ENCODE measurements at regions not wholly inside any gene's neighbourhood (a gene's known extent, or its start where the extent isn't known, plus 50 kb on each side); places are given as distances from the start of the nearest gene placed in this dataset.
"Not testable (repeated sequence)": the region's sequence is repeated elsewhere in the genome, so short reads cannot be mapped to it uniquely, and the experiment has no call there.

DNA sequence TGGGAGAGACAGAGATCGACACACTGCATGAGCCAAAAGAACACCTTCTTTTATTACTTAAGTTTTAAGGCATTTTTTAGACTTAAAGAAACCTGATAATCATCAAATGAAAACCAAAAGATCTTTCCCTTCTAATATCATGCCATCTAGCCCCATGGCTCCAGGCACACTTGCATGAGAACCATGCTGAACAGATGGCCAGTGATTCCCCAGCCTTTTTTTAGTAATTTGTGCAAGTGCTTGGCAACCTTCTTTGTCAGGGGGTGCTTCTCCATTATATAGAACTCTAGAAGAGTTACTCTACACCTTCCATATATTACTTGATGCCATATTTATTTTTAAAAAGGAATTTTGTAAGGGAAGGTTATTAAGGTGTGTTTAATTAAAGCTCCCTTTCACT lies 182.2 kb upstream of the TEX13C start:
- H3K9ac ChIP-seq (ENCODE audit: low read depth in 1 of 3, low read length in 3 of 3) = no peak overlapping the region
- no peaks in the 10 kb centered on the region for H3K4me1 ChIP-seq (ENCODE audit: control insufficient read depth in 3 of 3, insufficient read depth in 3 of 3, low read length in 3 of 3)
- no peaks in the 10 kb centered on the region for H3K27me3 ChIP-seq (ENCODE audit: control insufficient read depth in 3 of 3, insufficient read depth in 3 of 3, low read length in 3 of 3)
- H3K27ac ChIP-seq (ENCODE audit: low read depth, low read length) = no peak overlapping the region
- no peaks in the 10 kb centered on the region for H3K9me3 ChIP-seq (ENCODE audit: control insufficient read depth in 3 of 3, low read length in 3 of 3)
- no peak overlapping the region for H3K4me3 ChIP-seq (ENCODE audit: low read length in 3 of 3)
- H3K36me3 ChIP-seq (ENCODE audit: control insufficient read depth in 3 of 3, insufficient read depth in 3 of 3, low read length in 3 of 3) = no peaks in the 10 kb centered on the region

DNA sequence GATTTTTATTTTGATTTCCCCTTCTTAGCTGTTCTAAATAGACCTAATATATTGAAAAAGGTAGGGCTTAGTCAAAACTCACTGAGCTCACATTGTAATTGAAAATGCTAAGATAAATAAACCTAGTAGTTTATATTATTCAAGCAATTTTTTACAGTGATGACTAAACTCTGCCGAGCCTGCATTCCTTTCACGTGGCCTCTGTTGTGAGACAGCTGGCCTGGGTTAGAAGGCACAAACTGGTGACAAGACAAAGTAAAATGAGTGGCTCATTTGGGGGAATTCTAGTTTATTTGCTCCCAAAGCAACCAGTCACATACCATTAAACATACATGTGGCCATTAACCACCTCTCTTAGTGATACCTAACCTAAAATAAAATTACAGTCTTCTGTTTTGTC lies 169.4 kb upstream of the TEX13C start:
- Histone ChIP-seq H3K9ac (ENCODE audit: low read depth in 1 of 3, low read length in 3 of 3) (no peak overlapping the region), H3K27me3 (ENCODE audit: control insufficient read depth in 3 of 3, insufficient read depth in 3 of 3, low read length in 3 of 3) (no peaks in the 10 kb centered on the region), H3K4me1 (ENCODE audit: control insufficient read depth in 3 of 3, insufficient read depth in 3 of 3, low read length in 3 of 3) (no peaks in the 10 kb centered on the region), H3K4me3 (ENCODE audit: low read length in 3 of 3) (no peak overlapping the region), H3K27ac (ENCODE audit: low read depth, low read length) (no peak overlapping the region), H3K36me3 (ENCODE audit: control insufficient read depth in 3 of 3, insufficient read depth in 3 of 3, low read length in 3 of 3) (no peaks in the 10 kb centered on the region), H3K9me3 (ENCODE audit: control insufficient read depth in 3 of 3, low read length in 3 of 3) (no peaks in the 10 kb centered on the region)

DNA sequence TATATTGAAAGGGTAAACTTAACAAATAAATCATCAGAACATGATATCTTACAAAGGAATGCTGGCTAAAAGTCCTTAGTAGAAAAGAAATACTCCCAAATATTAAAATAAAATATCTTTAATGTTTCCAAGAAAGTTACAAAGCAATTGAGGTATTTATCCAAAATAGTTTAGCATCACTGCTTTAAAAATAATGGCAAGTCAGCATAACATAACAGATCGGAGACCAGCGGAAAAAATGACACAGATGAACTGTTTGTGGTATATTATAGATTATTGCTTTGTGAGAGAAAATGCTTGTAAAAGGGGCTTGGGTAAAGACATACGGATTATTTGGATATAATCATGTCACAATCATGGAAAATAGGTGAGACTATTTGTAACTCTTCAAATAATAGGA lies 168.5 kb upstream of the TEX13C start:
- no peaks in the 10 kb centered on the region for H3K4me1 ChIP-seq (ENCODE audit: control insufficient read depth in 3 of 3, insufficient read depth in 3 of 3, low read length in 3 of 3)
- no peak overlapping the region for H3K27ac ChIP-seq (ENCODE audit: low read depth, low read length)
- no peaks in the 10 kb centered on the region for H3K9me3 ChIP-seq (ENCODE audit: control insufficient read depth in 3 of 3, low read length in 3 of 3)
- no peaks in the 10 kb centered on the region for H3K27me3 ChIP-seq (ENCODE audit: control insufficient read depth in 3 of 3, insufficient read depth in 3 of 3, low read length in 3 of 3)
- H3K4me3 ChIP-seq (ENCODE audit: low read length in 3 of 3) = no peak overlapping the region
- H3K36me3 ChIP-seq (ENCODE audit: control insufficient read depth in 3 of 3, insufficient read depth in 3 of 3, low read length in 3 of 3) = no peaks in the 10 kb centered on the region
- no peak overlapping the region for H3K9ac ChIP-seq (ENCODE audit: low read depth in 1 of 3, low read length in 3 of 3)

DNA sequence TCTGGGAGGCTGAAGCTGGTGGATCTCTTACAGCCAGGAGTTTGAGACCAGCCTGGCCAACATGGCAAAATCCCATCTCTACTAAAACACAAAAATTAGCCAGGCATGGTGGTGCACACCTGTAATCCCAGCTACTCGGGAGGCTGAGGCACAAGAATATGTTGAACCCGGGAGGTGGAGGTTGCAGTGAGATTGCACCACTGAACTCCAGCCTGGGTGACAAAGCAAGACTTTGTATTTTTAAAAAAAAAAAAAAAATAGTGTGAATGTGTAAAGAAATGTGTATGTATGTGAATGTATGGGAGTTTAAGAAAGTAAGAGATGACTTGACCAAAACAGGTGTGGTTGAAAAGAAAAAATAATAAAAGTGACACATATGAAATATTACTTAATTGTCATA lies 167.7 kb upstream of the TEX13C start:
- Histone ChIP-seq H3K9me3 (ENCODE audit: control insufficient read depth in 3 of 3, low read length in 3 of 3) (no peaks in the 10 kb centered on the region), H3K27ac (ENCODE audit: low read depth, low read length) (no peak overlapping the region), H3K27me3 (ENCODE audit: control insufficient read depth in 3 of 3, insufficient read depth in 3 of 3, low read length in 3 of 3) (no peaks in the 10 kb centered on the region), H3K36me3 (ENCODE audit: control insufficient read depth in 3 of 3, insufficient read depth in 3 of 3, low read length in 3 of 3) (no peaks in the 10 kb centered on the region), H3K9ac (ENCODE audit: low read depth in 1 of 3, low read length in 3 of 3) (no peak overlapping the region), H3K4me1 (ENCODE audit: control insufficient read depth in 3 of 3, insufficient read depth in 3 of 3, low read length in 3 of 3) (no peaks in the 10 kb centered on the region), H3K4me3 (ENCODE audit: low read length in 3 of 3) (no peak overlapping the region)

DNA sequence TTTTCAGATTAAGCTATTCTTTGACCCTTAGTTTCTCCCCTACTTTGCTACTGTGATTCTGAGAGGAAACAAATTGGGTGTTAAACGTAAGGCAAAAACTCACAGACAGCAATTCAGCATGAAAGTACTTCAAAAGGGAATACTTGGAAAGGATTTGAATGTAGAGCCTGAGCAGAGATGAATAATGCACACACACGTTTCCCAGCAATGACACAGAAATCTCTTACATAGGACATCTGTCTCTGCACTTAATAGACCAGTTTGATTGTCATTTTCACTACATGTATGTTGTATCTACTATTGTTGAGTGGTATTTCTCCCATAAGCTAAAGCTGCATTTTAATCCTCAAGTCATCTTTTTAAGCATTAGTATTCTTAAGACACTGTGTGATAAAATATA lies 166.1 kb upstream of the TEX13C start:
- Histone ChIP-seq H3K4me1 (ENCODE audit: control insufficient read depth in 3 of 3, insufficient read depth in 3 of 3, low read length in 3 of 3) (no peaks in the 10 kb centered on the region), H3K9ac (ENCODE audit: low read depth in 1 of 3, low read length in 3 of 3) (no peak overlapping the region), H3K27me3 (ENCODE audit: control insufficient read depth in 3 of 3, insufficient read depth in 3 of 3, low read length in 3 of 3) (no peaks in the 10 kb centered on the region), H3K9me3 (ENCODE audit: control insufficient read depth in 3 of 3, low read length in 3 of 3) (no peaks in the 10 kb centered on the region), H3K4me3 (ENCODE audit: low read length in 3 of 3) (no peak overlapping the region), H3K36me3 (ENCODE audit: control insufficient read depth in 3 of 3, insufficient read depth in 3 of 3, low read length in 3 of 3) (no peaks in the 10 kb centered on the region), H3K27ac (ENCODE audit: low read depth, low read length) (no peak overlapping the region)

DNA sequence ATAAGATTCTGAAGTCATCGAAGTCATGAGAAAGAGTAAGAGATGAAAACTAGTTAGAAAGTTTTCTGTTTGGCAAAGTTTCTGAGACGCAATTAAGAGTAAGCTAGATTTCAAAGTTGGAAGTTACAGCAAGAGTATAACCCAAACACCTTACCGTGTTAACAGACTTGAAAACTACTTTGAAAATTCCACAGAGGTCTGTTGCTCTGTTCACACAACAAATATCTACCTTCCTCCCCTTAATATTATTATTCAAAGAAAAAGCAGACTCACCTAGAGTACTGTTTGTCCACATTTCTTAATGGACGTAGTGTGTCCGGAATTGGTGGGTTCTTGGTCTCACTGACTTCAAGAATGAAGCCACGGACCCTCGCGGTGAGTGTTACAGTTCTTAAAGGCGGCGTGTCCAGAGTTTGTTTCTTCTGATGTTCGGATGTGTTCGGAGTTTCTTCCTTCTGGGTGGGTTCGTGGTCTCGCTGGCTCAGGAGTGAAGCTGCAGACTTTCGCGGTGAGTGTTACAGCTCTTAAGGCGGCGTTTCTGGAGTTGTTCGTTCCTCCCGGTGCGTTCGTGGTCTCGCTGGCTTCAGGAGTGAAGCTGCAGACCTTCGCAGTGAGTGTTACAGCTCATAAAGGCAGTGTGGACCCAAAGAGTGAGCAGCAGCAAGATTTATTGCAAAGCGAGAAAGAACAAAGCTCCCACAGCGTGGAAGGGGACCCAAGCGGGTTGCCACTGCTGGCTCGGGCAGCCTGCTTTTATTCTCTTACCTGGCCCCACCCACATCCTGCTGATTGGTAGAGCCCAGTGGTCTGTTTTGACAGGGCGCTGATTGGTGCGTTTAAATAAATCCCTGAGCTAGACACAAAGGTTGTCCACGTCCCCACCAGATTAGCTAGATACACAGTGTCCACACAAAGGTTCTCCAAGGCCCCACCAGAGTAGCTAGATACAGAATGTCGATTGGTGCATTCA lies 165.1 kb upstream of the TEX13C start:
- H3K4me3 ChIP-seq (ENCODE audit: low read length in 3 of 3); H3K9ac ChIP-seq (ENCODE audit: low read depth in 1 of 3, low read length in 3 of 3); H3K27ac ChIP-seq (ENCODE audit: low read depth, low read length); H3K36me3 ChIP-seq (ENCODE audit: control insufficient read depth in 3 of 3, insufficient read depth in 3 of 3, low read length in 3 of 3); H3K27me3 ChIP-seq (ENCODE audit: control insufficient read depth in 3 of 3, insufficient read depth in 3 of 3, low read length in 3 of 3); H3K9me3 ChIP-seq (ENCODE audit: control insufficient read depth in 3 of 3, low read length in 3 of 3); H3K4me1 ChIP-seq (ENCODE audit: control insufficient read depth in 3 of 3, insufficient read depth in 3 of 3, low read length in 3 of 3): not testable (repeated sequence)

DNA sequence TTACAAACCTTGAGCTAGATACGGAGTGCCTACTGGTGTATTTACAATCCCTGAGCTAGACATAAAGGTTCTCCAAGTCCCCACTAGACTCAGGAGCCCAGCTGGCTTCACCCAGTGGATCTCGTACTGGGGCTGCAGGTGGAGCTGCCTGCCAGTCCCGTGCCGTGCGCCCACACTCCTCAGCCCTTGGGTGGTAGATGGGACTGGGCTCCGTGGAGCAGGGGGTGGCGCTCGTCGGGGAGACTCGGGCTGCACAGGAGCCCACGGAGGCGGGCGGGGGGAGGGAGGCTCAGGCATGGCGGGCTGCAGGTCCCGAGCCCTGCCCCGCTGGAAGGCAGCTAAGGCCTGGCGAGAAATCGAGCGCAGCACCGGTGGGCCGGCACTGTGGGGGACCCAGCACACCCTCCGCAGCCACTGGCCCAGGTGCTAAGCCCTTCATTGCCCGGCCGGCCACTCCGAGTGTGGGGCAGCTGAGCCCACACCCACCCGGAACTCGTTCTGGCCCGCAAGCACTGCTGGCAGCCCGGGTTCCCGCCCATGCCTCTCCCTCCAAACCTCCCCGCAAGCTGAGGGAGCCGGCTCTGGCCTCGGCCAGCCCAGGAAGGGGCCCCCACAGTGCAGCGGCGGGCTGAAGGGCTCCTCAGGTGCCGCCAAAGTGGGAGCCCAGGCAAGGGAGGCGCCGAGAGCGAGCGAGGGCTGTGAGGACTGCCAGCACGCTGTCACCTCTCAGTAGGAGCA lies 164.2 kb upstream of the TEX13C start:
- H3K4me1 ChIP-seq (ENCODE audit: control insufficient read depth in 3 of 3, insufficient read depth in 3 of 3, low read length in 3 of 3); H3K36me3 ChIP-seq (ENCODE audit: control insufficient read depth in 3 of 3, insufficient read depth in 3 of 3, low read length in 3 of 3); H3K27ac ChIP-seq (ENCODE audit: low read depth, low read length); H3K9ac ChIP-seq (ENCODE audit: low read depth in 1 of 3, low read length in 3 of 3); H3K9me3 ChIP-seq (ENCODE audit: control insufficient read depth in 3 of 3, low read length in 3 of 3); H3K4me3 ChIP-seq (ENCODE audit: low read length in 3 of 3); H3K27me3 ChIP-seq (ENCODE audit: control insufficient read depth in 3 of 3, insufficient read depth in 3 of 3, low read length in 3 of 3): not testable (repeated sequence)

DNA sequence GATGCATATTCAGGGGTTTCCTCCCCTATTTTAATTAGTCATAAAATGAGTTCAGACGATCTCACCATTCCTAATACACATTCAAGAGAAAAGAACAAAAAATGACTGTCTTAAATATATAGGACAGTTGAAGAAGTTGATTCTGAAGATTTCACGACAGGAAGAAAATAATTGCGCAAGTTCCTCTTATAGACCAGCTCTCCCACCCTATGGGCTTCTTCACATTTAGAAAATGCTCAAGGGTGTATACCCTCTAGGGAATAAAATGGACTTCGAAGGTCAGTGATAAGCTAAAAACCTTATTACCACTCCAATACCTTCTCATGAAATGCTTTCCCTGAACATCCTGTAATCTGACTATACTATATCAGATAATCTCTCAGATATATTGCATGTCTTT lies 149.2 kb upstream of the TEX13C start:
- H3K4me1 ChIP-seq (ENCODE audit: control insufficient read depth in 3 of 3, insufficient read depth in 3 of 3, low read length in 3 of 3) = no peaks in the 10 kb centered on the region
- no peaks in the 10 kb centered on the region for H3K9me3 ChIP-seq (ENCODE audit: control insufficient read depth in 3 of 3, low read length in 3 of 3)
- H3K4me3 ChIP-seq (ENCODE audit: low read length in 3 of 3) = no peak overlapping the region
- no peak overlapping the region for H3K27ac ChIP-seq (ENCODE audit: low read depth, low read length)
- no peaks in the 10 kb centered on the region for H3K36me3 ChIP-seq (ENCODE audit: control insufficient read depth in 3 of 3, insufficient read depth in 3 of 3, low read length in 3 of 3)
- H3K27me3 ChIP-seq (ENCODE audit: control insufficient read depth in 3 of 3, insufficient read depth in 3 of 3, low read length in 3 of 3) = no peaks in the 10 kb centered on the region
- H3K9ac ChIP-seq (ENCODE audit: low read depth in 1 of 3, low read length in 3 of 3) = no peak overlapping the region

DNA sequence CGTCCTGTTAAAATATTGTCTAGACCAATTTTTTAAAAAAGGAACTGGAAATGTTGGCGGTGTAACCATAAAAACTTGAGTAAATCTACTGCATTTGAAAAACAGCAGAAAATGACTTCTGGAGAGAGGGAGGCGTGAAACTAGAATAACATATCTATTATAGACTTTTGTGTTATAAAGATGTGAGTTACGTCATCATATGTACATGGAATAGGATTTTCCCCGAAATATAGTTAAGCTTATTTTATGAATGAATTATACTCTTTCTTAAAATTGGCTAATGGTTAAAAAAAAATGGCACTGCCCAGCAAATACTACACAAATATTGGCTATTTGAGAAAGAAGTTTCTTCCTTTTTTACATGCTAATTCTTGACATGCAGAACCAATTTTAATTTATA lies 147.1 kb upstream of the TEX13C start:
- Histone ChIP-seq H3K27me3 (ENCODE audit: control insufficient read depth in 3 of 3, insufficient read depth in 3 of 3, low read length in 3 of 3) (no peaks in the 10 kb centered on the region), H3K4me3 (ENCODE audit: low read length in 3 of 3) (no peak overlapping the region), H3K36me3 (ENCODE audit: control insufficient read depth in 3 of 3, insufficient read depth in 3 of 3, low read length in 3 of 3) (no peaks in the 10 kb centered on the region), H3K27ac (ENCODE audit: low read depth, low read length) (no peak overlapping the region), H3K9me3 (ENCODE audit: control insufficient read depth in 3 of 3, low read length in 3 of 3) (no peaks in the 10 kb centered on the region), H3K4me1 (ENCODE audit: control insufficient read depth in 3 of 3, insufficient read depth in 3 of 3, low read length in 3 of 3) (no peaks in the 10 kb centered on the region), H3K9ac (ENCODE audit: low read depth in 1 of 3, low read length in 3 of 3) (no peak overlapping the region)

DNA sequence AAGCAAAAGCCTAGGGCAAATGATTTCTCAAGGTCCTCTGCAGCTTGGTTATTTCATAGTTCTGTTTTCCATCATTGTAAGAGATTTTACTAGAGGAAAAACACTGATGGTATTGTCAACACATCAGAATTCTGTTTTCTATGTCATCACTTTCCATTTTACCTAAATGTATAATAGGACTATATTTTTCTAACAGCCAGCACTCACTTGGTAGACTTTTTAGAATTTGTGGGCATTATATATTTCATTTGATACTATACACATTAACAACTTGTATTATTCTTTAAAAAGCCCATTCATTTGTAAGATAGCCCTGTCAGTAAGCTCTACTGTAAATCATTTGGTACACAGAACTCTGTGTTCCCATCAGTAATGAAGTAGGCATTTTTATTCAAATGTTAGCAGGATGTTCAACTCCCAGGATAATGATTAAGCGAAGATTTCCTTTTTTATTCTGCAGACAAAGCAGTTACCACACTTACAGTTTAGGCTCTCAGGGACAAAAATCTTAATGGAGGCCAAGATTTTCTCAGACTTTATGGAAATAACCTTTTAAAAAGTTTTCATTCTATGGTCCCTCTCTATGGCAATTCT lies 143.6 kb upstream of the TEX13C start:
- Histone ChIP-seq H3K27me3 (ENCODE audit: control insufficient read depth in 3 of 3, insufficient read depth in 3 of 3, low read length in 3 of 3) (no peaks in the 10 kb centered on the region), H3K4me3 (ENCODE audit: low read length in 3 of 3) (no peak overlapping the region), H3K9me3 (ENCODE audit: control insufficient read depth in 3 of 3, low read length in 3 of 3) (no peaks in the 10 kb centered on the region), H3K36me3 (ENCODE audit: control insufficient read depth in 3 of 3, insufficient read depth in 3 of 3, low read length in 3 of 3) (no peaks in the 10 kb centered on the region), H3K4me1 (ENCODE audit: control insufficient read depth in 3 of 3, insufficient read depth in 3 of 3, low read length in 3 of 3) (no peaks in the 10 kb centered on the region), H3K9ac (ENCODE audit: low read depth in 1 of 3, low read length in 3 of 3) (no peak overlapping the region), H3K27ac (ENCODE audit: low read depth, low read length) (no peak overlapping the region)
